ENCODE measurements at regions not wholly inside any gene's neighbourhood (a gene's known extent, or its start where the extent isn't known, plus 50 kb on each side); places are given as distances from the start of the nearest gene placed in this dataset.
"Not testable (repeated sequence)": the region's sequence is repeated elsewhere in the genome, so short reads cannot be mapped to it uniquely, and the experiment has no call there.

- Histone ChIP-seq H3K4me3 (no peak overlapping the region), H3K27me3 (no peaks in the 10 kb centered on the region), H3K36me3 (no peaks in the 10 kb centered on the region), H3K9me3 (no peaks in the 10 kb centered on the region)
- DNase-seq = no peak
These were observed 71.9 kb downstream of the DYNAP start for GRCh38 chr18:54662986-54663385.

DNA sequence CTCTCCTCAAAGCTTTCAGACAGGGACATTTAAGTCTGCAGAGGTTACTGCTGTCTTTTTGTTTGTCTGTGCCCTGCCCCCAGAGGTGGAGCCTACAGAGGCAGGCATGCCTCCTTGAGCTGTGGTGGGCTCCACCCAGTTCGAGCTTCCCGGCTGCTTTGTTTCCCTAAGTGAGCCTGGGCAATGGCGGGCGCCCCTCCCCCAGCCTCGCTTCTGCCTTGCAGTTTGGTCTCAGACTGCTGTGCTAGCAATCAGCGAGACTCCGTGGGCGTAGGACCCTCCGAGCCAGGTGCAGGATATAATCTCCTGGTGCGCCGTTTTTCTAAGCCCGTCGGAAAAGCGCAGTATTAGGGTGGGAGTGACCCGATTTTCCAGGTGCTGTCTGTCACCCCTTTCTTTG, 78.7 kb downstream of the DYNAP start:
- H3K27me3 ChIP-seq, H3K36me3 ChIP-seq, H3K4me3 ChIP-seq: not testable (repeated sequence)

GRCh38 chr18:54671291-54671881, 80.3 kb downstream of the DYNAP start:
- DNase-seq = no peak
- no peaks in the 10 kb centered on the region; the same call in 1 of the 2 replicates for H3K9me3 ChIP-seq
- no peaks in the 10 kb centered on the region for H3K36me3 ChIP-seq
- H3K27me3 ChIP-seq = no peaks in the 10 kb centered on the region
- H3K4me3 ChIP-seq = no peak overlapping the region

More for the DNA sequence above, 78.7 kb downstream of the DYNAP start:
- DNase-seq, H3K9me3 ChIP-seq: not testable (repeated sequence)

DNA sequence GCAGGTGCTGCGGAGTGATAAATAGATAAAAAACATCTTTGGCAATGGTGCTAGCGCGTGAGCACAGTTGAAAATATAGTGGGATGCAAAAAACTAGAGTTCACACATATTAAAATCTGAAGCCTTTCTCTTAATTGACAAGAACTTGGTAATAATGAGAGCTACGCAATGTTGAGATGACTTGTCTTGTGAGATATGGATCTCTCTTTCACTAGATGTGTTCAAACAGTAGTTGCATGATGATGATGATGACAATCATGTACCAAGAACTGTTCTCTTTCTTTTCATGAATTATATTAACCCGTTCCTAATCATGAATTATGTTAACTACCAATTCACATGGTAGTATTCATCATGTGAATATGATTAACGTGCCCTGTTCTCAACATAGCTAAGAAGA, 81.1 kb downstream of the DYNAP start:
- no peaks in the 10 kb centered on the region; the same call in 1 of the 2 replicates for H3K9me3 ChIP-seq
- no peaks in the 10 kb centered on the region for H3K36me3 ChIP-seq
- no peaks in the 10 kb centered on the region for H3K27me3 ChIP-seq
- H3K4me3 ChIP-seq = no peak overlapping the region
- no peak for DNase-seq

DNA sequence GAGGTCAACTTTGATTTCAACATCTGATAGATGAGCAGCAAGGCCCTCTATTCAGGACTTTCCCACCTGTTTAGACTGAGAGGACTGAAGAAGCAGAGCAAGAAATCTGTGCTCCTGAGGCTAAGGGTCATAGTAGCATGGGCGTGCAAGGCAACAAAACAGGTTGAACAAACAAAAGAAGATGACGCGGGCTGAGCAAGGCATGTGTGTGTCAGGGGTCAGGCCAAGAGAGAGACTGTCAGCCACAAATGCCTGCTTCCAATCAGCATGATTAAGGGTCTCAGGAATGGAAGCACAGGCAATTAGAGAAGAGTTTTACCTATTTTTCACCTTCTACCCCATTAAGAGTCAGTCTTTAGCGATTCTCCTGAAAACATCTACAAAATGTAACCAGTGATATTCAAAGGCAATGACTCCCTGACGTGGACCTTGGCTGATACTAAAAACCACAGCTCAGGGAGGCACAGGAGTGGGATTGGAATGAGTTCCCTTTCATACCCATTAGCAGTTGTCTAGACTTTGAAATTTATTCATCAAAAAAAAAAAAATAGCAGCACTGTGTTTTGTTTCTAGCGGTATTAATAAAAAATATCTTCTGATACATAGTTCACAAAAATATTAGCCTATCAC, 81.9 kb downstream of the DYNAP start:
- no peaks in the 10 kb centered on the region; the same call in 1 of the 2 replicates for H3K9me3 ChIP-seq
- H3K27me3 ChIP-seq = no peaks in the 10 kb centered on the region
- no peak for DNase-seq
- no peak overlapping the region for H3K4me3 ChIP-seq
- H3K36me3 ChIP-seq = no peaks in the 10 kb centered on the region

DNA sequence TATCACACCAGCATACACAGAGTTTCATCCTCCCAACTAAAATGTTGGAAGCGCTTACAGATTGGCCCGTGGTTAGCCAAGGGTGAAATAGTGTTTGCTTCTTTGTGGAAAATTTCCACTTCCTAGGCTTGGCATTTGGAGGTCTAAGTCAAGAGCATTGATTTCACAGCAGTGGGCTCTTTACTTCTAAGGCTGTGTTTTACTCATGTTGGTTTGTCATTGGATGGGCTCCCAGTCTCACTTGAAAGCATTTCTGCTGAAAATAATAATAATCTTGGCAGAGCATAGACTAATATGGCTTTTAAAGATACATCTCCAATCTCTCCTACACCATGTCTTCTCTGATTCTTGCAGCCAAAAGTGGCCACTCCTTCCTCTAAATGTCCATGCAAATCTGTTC, 82.9 kb downstream of the DYNAP start:
- DNase-seq = no peak
- Histone ChIP-seq H3K9me3 (no peaks in the 10 kb centered on the region; the same call in 1 of the 2 replicates), H3K27me3 (no peaks in the 10 kb centered on the region), H3K36me3 (no peaks in the 10 kb centered on the region), H3K4me3 (no peak overlapping the region)

- no peaks in the 10 kb centered on the region for H3K36me3 ChIP-seq
- H3K4me3 ChIP-seq = no peak overlapping the region
- DNase-seq = no peak
- H3K27me3 ChIP-seq = no peaks in the 10 kb centered on the region
- H3K9me3 ChIP-seq = no peaks in the 10 kb centered on the region; the same call in 1 of the 2 replicates
These were observed 84.0 kb downstream of the DYNAP start for GRCh38 chr18:54675076-54675475.

DNA sequence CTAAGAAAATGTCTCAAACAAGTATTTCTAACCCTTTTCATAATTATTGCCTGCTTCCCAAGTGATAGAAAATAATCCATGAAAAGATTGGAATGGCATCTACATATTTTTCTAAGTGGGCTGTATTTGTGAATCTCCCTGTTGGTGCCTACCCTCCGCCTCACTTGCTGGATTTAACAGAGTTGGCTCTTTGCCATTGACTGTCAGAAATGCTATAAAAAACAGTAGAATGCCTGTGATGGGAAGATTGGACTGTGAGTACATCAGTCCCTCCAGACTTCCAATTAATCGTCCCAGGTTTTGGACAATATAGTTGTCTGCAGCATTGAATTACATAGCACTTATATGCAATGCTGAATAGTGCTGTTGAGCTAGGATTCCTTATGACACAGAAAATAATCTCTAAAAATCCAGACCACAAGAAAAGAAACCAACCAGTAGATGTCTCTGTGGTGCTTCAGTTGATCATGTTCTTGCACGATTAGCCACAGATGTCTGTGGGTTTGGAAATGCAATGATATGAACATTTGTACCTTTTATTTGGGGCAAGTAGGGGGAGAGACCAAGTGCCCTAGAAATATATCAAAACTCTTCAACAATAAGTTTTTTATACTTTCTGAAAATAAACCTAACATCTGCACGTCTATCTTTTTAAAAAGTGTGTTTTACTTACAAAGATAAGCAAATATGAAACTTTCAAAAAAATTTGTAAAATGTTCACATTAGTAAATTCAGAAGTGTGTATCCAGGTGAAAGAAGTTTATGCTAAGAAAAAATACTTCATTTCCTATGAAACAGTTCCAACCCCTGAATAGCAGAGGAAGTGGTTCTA, 88.5 kb downstream of the DYNAP start:
- no peak for DNase-seq
- Histone ChIP-seq H3K4me3 (no peak overlapping the region), H3K9me3 (no peaks in the 10 kb centered on the region; the same call in 1 of the 2 replicates), H3K36me3 (no peaks in the 10 kb centered on the region), H3K27me3 (no peaks in the 10 kb centered on the region)

DNA sequence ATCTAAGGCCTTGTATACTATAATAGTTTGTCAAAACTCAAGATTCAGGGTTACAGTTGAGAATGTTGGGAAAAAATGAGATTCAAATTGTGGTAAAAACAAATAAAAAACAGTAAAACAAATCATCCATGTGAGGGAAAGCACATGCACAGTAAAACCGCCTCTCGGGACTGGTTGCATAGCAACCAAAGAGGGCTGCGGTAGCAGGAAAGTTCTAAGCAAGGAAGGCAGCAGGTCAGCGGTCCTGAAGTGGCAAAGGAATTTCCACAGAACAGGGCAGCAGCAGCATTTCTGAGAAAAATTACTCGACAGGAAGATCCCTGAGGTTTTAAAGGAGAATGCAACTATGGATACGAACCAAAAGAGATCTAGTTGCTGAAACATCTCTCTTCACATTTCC, 93.7 kb downstream of the DYNAP start:
- H3K9me3 ChIP-seq = no peaks in the 10 kb centered on the region
- no peaks in the 10 kb centered on the region for H3K36me3 ChIP-seq
- H3K4me3 ChIP-seq = no peak overlapping the region
- H3K27me3 ChIP-seq = no peaks in the 10 kb centered on the region
- DNase-seq = no peak

- no peaks in the 10 kb centered on the region for H3K27me3 ChIP-seq
- H3K9me3 ChIP-seq = peaks cover 2% of the 10 kb centered on the region; the same call in 1 of the 2 replicates
- no peak for DNase-seq
- no peaks in the 10 kb centered on the region for H3K36me3 ChIP-seq
- no peak overlapping the region for H3K4me3 ChIP-seq
These were observed 98.3 kb downstream of the DYNAP start for GRCh38 chr18:54689319-54689718.

- no peaks in the 10 kb centered on the region for H3K27me3 ChIP-seq
- no peak overlapping the region for H3K4me3 ChIP-seq
- H3K36me3 ChIP-seq = no peaks in the 10 kb centered on the region
- H3K9me3 ChIP-seq = peaks cover 2% of the 10 kb centered on the region; the same call in 1 of the 2 replicates
- no peak for DNase-seq
These were observed 99.2 kb downstream of the DYNAP start for GRCh38 chr18:54690198-54690597.

- peaks cover 2% of the 10 kb centered on the region; the same call in 1 of the 2 replicates for H3K9me3 ChIP-seq
- H3K4me3 ChIP-seq = no peak overlapping the region
- no peaks in the 10 kb centered on the region for H3K27me3 ChIP-seq
- DNase-seq = no peak
- H3K36me3 ChIP-seq = no peaks in the 10 kb centered on the region
These were observed 101.4 kb downstream of the DYNAP start for GRCh38 chr18:54692463-54692862.

GRCh38 chr18:54696616-54697293, 105.7 kb downstream of the DYNAP start:
- no peak for DNase-seq
- H3K36me3 ChIP-seq = no peaks in the 10 kb centered on the region
- no peaks in the 10 kb centered on the region for H3K27me3 ChIP-seq
- H3K9me3 ChIP-seq = peaks cover 2% of the 10 kb centered on the region; the same call in 1 of the 2 replicates
- H3K4me3 ChIP-seq = no peak overlapping the region

DNA sequence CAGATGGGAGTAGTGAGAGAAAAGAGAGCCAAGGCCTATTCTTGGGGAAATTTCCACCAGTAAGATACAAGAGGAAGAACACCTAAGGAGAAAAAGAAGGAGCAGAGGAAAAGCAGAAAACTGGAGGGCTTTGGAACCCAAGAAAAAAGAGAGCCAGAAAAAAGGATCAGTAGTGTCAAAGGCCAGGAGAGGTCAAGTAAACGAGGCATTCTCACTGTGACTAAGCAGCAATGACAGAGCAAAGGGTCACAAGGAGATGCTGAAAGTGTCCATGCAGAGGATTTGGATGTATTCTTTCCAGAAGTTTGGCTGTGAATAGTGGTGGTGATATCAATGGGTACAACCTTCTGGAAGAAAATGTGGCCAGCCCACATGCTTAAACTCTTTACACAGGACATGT, 109.5 kb downstream of the DYNAP start:
- no peaks in the 10 kb centered on the region for H3K9me3 ChIP-seq
- H3K36me3 ChIP-seq = no peaks in the 10 kb centered on the region

GRCh38 chr18:54702686-54703085, 111.6 kb downstream of the DYNAP start:
- no peaks in the 10 kb centered on the region for H3K9me3 ChIP-seq
- no peak overlapping the region for H3K4me3 ChIP-seq
- no peaks in the 10 kb centered on the region for H3K36me3 ChIP-seq
- no peaks in the 10 kb centered on the region for H3K27me3 ChIP-seq
- no peak for DNase-seq

More for the DNA sequence above, 109.5 kb downstream of the DYNAP start:
- no peak overlapping the region for H3K4me3 ChIP-seq
- no peaks in the 10 kb centered on the region for H3K27me3 ChIP-seq
- DNase-seq = no peak

DNA sequence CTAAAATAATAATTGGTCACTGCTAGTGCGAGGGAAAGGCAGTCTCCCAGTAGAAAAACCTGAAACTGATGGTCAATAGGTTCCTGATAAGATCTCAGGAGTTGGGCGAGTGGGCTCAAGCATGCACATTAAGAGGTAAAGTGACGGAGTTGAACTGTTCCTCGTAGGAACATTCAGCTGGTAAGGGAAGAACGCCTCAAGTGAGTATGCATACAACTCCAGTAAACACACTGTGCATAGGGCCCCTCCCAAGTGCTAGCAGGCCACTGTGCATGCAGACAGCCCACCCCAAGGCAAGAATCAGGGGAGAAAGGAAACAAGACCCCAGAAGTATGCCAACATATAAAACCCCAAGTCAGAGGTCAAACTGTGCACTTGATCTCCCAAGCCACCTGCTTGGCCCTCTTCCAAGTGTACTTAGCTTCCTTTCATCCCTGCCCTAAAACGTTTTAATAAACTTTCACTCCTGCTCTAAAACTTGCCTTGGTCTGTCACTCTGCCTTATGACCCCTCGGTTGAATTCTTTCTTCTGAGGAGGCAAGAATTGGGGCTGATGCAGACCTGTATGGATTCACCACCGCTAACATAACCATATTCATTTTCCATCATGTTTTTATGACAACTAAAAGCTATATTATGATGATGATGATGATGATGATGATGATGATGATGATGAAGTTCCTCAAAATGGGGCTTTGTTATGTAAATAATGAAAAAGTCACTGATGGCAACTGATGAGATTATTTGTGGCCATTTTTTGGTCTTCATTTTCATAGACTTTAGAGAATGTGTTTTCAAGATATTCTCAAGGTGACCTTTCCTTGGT, 118.0 kb upstream of the RAB27B start:
- Histone ChIP-seq H3K36me3 (no peaks in the 10 kb centered on the region), H3K9me3 (no peaks in the 10 kb centered on the region), H3K4me3 (no peak overlapping the region), H3K27me3 (no peaks in the 10 kb centered on the region)
- no peak for DNase-seq
